ENCODE measurements at regions not wholly inside any gene's neighbourhood (a gene's known extent, or its start where the extent isn't known, plus 50 kb on each side); places are given as distances from the start of the nearest gene placed in this dataset.
"Not testable (repeated sequence)": the region's sequence is repeated elsewhere in the genome, so short reads cannot be mapped to it uniquely, and the experiment has no call there.

DNA sequence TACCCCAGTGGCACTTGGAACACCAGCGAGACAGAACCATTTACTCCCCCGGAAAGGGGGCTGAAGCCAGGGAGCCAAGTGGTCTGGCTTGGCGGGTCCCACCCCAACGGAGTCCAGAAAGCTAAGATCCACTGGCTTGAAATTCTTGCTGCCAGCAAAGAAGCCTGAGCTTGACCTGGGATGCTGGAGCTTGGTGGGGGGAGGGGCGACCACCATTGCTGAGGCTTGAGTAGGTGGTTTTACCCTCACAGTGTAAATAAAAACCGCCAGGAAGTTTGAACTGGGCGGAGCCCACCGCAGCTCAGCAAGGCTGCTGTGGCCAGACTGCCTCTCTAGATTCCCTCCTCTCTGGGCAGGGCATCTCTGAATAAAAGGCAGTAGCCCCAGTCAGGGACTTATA is 62.8 kb downstream of the RPS24 start:
- not testable (repeated sequence) for H3K4me1 ChIP-seq (ENCODE audit: control insufficient read depth in 3 of 3, insufficient read depth in 3 of 3, low read length in 3 of 3); H3K27ac ChIP-seq (ENCODE audit: low read depth, low read length); H3K36me3 ChIP-seq (ENCODE audit: control insufficient read depth in 3 of 3, insufficient read depth in 3 of 3, low read length in 3 of 3); H3K9ac ChIP-seq (ENCODE audit: low read depth in 1 of 3, low read length in 3 of 3); H3K4me3 ChIP-seq (ENCODE audit: low read length in 3 of 3); H3K27me3 ChIP-seq (ENCODE audit: control insufficient read depth in 3 of 3, insufficient read depth in 3 of 3, low read length in 3 of 3); H3K9me3 ChIP-seq (ENCODE audit: control insufficient read depth in 3 of 3, low read length in 3 of 3)

GRCh38 chr10:78102593-78102992 is 68.9 kb downstream of the RPS24 start:
- not testable (repeated sequence) for H3K27ac ChIP-seq (ENCODE audit: low read depth, low read length); H3K9ac ChIP-seq (ENCODE audit: low read depth in 1 of 3, low read length in 3 of 3); H3K4me1 ChIP-seq (ENCODE audit: control insufficient read depth in 3 of 3, insufficient read depth in 3 of 3, low read length in 3 of 3); H3K27me3 ChIP-seq (ENCODE audit: control insufficient read depth in 3 of 3, insufficient read depth in 3 of 3, low read length in 3 of 3); H3K4me3 ChIP-seq (ENCODE audit: low read length in 3 of 3); H3K9me3 ChIP-seq (ENCODE audit: control insufficient read depth in 3 of 3, low read length in 3 of 3); H3K36me3 ChIP-seq (ENCODE audit: control insufficient read depth in 3 of 3, insufficient read depth in 3 of 3, low read length in 3 of 3)

GRCh38 chr10:78109210-78109609 is 75.5 kb downstream of the RPS24 start:
- no peak overlapping the region for H3K4me3 ChIP-seq (ENCODE audit: low read length in 3 of 3)
- H3K27ac ChIP-seq (ENCODE audit: low read depth, low read length): no peak overlapping the region
- H3K9me3 ChIP-seq (ENCODE audit: control insufficient read depth in 3 of 3, low read length in 3 of 3): no peaks in the 10 kb centered on the region
- H3K27me3 ChIP-seq (ENCODE audit: control insufficient read depth in 3 of 3, insufficient read depth in 3 of 3, low read length in 3 of 3): no peaks in the 10 kb centered on the region
- no peak overlapping the region for H3K9ac ChIP-seq (ENCODE audit: low read depth in 1 of 3, low read length in 3 of 3)
- H3K36me3 ChIP-seq (ENCODE audit: control insufficient read depth in 3 of 3, insufficient read depth in 3 of 3, low read length in 3 of 3): no peaks in the 10 kb centered on the region
- no peaks in the 10 kb centered on the region for H3K4me1 ChIP-seq (ENCODE audit: control insufficient read depth in 3 of 3, insufficient read depth in 3 of 3, low read length in 3 of 3)

- H3K27me3 ChIP-seq (ENCODE audit: control insufficient read depth in 3 of 3, insufficient read depth in 3 of 3, low read length in 3 of 3): peaks cover 0 to 3% (median 0%) of the 10 kb centered on the region in 3 donors
- no peaks in the 10 kb centered on the region for H3K4me1 ChIP-seq (ENCODE audit: control insufficient read depth in 3 of 3, insufficient read depth in 3 of 3, low read length in 3 of 3)
- no peaks in the 10 kb centered on the region for H3K36me3 ChIP-seq (ENCODE audit: control insufficient read depth in 3 of 3, insufficient read depth in 3 of 3, low read length in 3 of 3)
- H3K27ac ChIP-seq (ENCODE audit: low read depth, low read length): no peak overlapping the region
- no peak overlapping the region for H3K9ac ChIP-seq (ENCODE audit: low read depth in 1 of 3, low read length in 3 of 3)
- no peak overlapping the region for H3K4me3 ChIP-seq (ENCODE audit: low read length in 3 of 3)
- peaks cover 0 to 2% (median 0%) of the 10 kb centered on the region in 3 donors for H3K9me3 ChIP-seq (ENCODE audit: control insufficient read depth in 3 of 3, low read length in 3 of 3)
Observed at GRCh38 chr10:78115135-78115853, 81.6 kb downstream of the RPS24 start.

DNA sequence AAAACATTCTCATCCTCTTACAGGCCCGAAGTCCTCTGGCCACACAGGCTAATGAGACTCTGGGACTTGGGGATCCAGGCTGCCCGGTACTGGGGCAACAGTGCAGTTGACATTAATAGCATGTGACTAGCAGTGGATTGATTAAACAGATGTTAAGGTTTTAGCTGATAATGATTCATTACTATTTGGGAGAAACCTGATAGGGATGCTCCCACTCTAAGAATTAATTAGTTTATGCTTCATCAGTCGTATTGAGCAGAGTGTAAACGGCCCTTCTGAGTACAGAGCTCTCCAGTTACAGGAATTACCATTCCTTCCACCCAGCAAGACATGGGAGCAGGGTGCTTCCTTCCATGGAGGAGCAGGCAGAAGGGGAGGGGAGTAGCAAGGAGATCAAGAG is 82.7 kb downstream of the RPS24 start:
- Histone ChIP-seq H3K9me3 (ENCODE audit: control insufficient read depth in 3 of 3, low read length in 3 of 3) (peaks cover 0 to 2% (median 0%) of the 10 kb centered on the region in 3 donors), H3K27ac (ENCODE audit: low read depth, low read length) (no peak overlapping the region), H3K9ac (ENCODE audit: low read depth in 1 of 3, low read length in 3 of 3) (no peak overlapping the region), H3K27me3 (ENCODE audit: control insufficient read depth in 3 of 3, insufficient read depth in 3 of 3, low read length in 3 of 3) (peaks cover 0 to 3% (median 0%) of the 10 kb centered on the region in 3 donors), H3K4me1 (ENCODE audit: control insufficient read depth in 3 of 3, insufficient read depth in 3 of 3, low read length in 3 of 3) (no peaks in the 10 kb centered on the region), H3K36me3 (ENCODE audit: control insufficient read depth in 3 of 3, insufficient read depth in 3 of 3, low read length in 3 of 3) (no peaks in the 10 kb centered on the region), H3K4me3 (ENCODE audit: low read length in 3 of 3) (no peak overlapping the region)

GRCh38 chr10:78118591-78118990 is 84.9 kb downstream of the RPS24 start:
- Histone ChIP-seq H3K27ac (ENCODE audit: low read depth, low read length) (no peak overlapping the region), H3K9ac (ENCODE audit: low read depth in 1 of 3, low read length in 3 of 3) (no peak overlapping the region), H3K4me3 (ENCODE audit: low read length in 3 of 3) (no peak overlapping the region), H3K9me3 (ENCODE audit: control insufficient read depth in 3 of 3, low read length in 3 of 3) (peaks cover 2 to 8% (median 3%) of the 10 kb centered on the region in 3 donors), H3K4me1 (ENCODE audit: control insufficient read depth in 3 of 3, insufficient read depth in 3 of 3, low read length in 3 of 3) (no peaks in the 10 kb centered on the region), H3K36me3 (ENCODE audit: control insufficient read depth in 3 of 3, insufficient read depth in 3 of 3, low read length in 3 of 3) (no peaks in the 10 kb centered on the region), H3K27me3 (ENCODE audit: control insufficient read depth in 3 of 3, insufficient read depth in 3 of 3, low read length in 3 of 3) (peaks cover 0 to 3% (median 0%) of the 10 kb centered on the region in 3 donors)

DNA sequence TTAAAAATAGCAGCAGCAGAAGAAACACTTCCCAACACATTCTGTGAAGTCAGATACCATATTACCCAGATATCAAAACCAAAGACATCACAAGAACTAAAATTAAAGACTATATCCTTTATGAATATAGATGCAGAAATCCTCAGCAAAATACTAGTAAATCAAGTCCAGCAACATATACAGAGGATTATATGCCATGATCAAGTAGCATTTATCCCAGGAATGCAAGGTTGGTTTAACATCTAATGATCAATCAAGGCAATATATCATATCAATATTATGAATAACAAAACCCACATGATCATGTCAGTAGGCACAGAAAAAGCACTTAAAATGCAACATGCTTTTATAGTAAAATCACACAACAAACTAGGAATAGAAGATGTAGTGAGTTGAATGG is 88.1 kb downstream of the RPS24 start:
- no peaks in the 10 kb centered on the region for H3K36me3 ChIP-seq (ENCODE audit: control insufficient read depth in 3 of 3, insufficient read depth in 3 of 3, low read length in 3 of 3)
- H3K27me3 ChIP-seq (ENCODE audit: control insufficient read depth in 3 of 3, insufficient read depth in 3 of 3, low read length in 3 of 3): no peaks in the 10 kb centered on the region
- H3K4me3 ChIP-seq (ENCODE audit: low read length in 3 of 3): no peak overlapping the region
- no peak overlapping the region for H3K9ac ChIP-seq (ENCODE audit: low read depth in 1 of 3, low read length in 3 of 3)
- no peaks in the 10 kb centered on the region for H3K4me1 ChIP-seq (ENCODE audit: control insufficient read depth in 3 of 3, insufficient read depth in 3 of 3, low read length in 3 of 3)
- peaks cover 2 to 8% (median 3%) of the 10 kb centered on the region in 3 donors for H3K9me3 ChIP-seq (ENCODE audit: control insufficient read depth in 3 of 3, low read length in 3 of 3)
- no peak overlapping the region for H3K27ac ChIP-seq (ENCODE audit: low read depth, low read length)

GRCh38 chr10:78124167-78124566 is 90.5 kb downstream of the RPS24 start:
- Histone ChIP-seq H3K4me1 (ENCODE audit: control insufficient read depth in 3 of 3, insufficient read depth in 3 of 3, low read length in 3 of 3) (no peaks in the 10 kb centered on the region), H3K9ac (ENCODE audit: low read depth in 1 of 3, low read length in 3 of 3) (no peak overlapping the region), H3K27me3 (ENCODE audit: control insufficient read depth in 3 of 3, insufficient read depth in 3 of 3, low read length in 3 of 3) (no peaks in the 10 kb centered on the region), H3K9me3 (ENCODE audit: control insufficient read depth in 3 of 3, low read length in 3 of 3) (peaks cover 2 to 8% (median 3%) of the 10 kb centered on the region in 3 donors), H3K36me3 (ENCODE audit: control insufficient read depth in 3 of 3, insufficient read depth in 3 of 3, low read length in 3 of 3) (no peaks in the 10 kb centered on the region), H3K27ac (ENCODE audit: low read depth, low read length) (no peak overlapping the region), H3K4me3 (ENCODE audit: low read length in 3 of 3) (no peak overlapping the region)

DNA sequence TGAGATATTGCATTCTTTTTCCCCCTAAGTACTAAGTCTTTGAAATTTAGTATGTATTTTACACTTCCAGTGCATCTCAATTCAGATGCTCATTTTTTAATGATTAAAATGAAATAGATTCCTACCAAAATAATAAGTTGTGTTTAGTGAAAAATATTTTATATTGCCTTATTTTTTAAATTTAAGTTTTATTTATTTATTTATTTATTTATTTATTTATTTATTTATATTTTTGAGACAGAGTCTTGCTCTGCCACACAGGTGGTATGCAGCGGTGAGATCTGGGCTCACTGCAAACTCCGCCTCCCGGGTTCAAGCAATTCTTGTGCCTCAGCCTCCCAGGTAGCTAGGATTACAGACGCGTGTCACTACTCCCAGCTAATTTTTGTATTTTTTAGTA is 95.5 kb downstream of the RPS24 start:
- Histone ChIP-seq H3K9me3 (ENCODE audit: control insufficient read depth in 3 of 3, low read length in 3 of 3) (no peaks in the 10 kb centered on the region), H3K36me3 (ENCODE audit: control insufficient read depth in 3 of 3, insufficient read depth in 3 of 3, low read length in 3 of 3) (no peaks in the 10 kb centered on the region), H3K9ac (ENCODE audit: low read depth in 1 of 3, low read length in 3 of 3) (no peak overlapping the region), H3K4me3 (ENCODE audit: low read length in 3 of 3) (no peak overlapping the region), H3K4me1 (ENCODE audit: control insufficient read depth in 3 of 3, insufficient read depth in 3 of 3, low read length in 3 of 3) (no peaks in the 10 kb centered on the region), H3K27me3 (ENCODE audit: control insufficient read depth in 3 of 3, insufficient read depth in 3 of 3, low read length in 3 of 3) (no peaks in the 10 kb centered on the region), H3K27ac (ENCODE audit: low read depth, low read length) (no peak overlapping the region)

DNA sequence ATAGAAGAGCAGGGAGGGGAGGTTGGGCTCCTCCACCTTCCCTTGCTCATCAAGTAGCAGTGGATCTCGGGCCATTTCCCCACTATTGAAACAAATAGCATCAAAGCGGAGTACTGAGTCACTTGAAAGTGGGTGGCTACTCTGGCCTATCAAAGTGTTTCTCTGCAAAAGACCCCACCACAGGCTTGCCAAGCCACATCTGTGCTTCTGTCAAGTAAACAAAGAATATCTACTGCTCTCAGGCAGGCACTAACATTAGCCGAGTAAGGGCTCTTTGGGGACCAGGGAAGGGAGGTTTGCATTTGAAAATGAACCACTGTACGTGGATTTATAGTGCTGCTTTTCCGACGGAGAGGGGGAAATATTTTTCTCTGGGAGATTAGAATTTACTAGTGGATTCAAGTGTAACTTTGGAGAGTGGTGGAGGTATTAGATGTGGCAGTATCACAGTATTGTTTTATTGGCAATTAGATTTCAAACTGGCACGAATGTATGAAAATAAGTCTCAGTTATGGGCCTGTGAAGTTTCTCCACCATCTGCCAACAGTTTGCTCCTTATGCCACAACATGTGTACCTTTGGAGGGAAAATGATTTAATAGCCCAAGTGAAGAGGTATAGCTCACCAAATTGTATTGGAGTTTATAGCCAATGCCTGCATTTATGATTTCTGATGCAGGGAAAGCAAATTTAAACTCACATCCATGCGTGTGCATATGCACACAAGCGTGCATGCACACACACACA is 97.5 kb downstream of the RPS24 start:
- H3K36me3 ChIP-seq (ENCODE audit: control insufficient read depth in 3 of 3, insufficient read depth in 3 of 3, low read length in 3 of 3): no peaks in the 10 kb centered on the region
- H3K27ac ChIP-seq (ENCODE audit: low read depth, low read length): no peak overlapping the region
- H3K4me1 ChIP-seq (ENCODE audit: control insufficient read depth in 3 of 3, insufficient read depth in 3 of 3, low read length in 3 of 3): no peaks in the 10 kb centered on the region
- no peaks in the 10 kb centered on the region for H3K9me3 ChIP-seq (ENCODE audit: control insufficient read depth in 3 of 3, low read length in 3 of 3)
- no peak overlapping the region for H3K4me3 ChIP-seq (ENCODE audit: low read length in 3 of 3)
- no peak overlapping the region for H3K9ac ChIP-seq (ENCODE audit: low read depth in 1 of 3, low read length in 3 of 3)
- peaks cover 0 to 2% (median 0%) of the 10 kb centered on the region in 3 donors for H3K27me3 ChIP-seq (ENCODE audit: control insufficient read depth in 3 of 3, insufficient read depth in 3 of 3, low read length in 3 of 3)
